ENCODE measurements at regions not wholly inside any gene's neighbourhood (a gene's known extent, or its start where the extent isn't known, plus 50 kb on each side); places are given as distances from the start of the nearest gene placed in this dataset.

DNA sequence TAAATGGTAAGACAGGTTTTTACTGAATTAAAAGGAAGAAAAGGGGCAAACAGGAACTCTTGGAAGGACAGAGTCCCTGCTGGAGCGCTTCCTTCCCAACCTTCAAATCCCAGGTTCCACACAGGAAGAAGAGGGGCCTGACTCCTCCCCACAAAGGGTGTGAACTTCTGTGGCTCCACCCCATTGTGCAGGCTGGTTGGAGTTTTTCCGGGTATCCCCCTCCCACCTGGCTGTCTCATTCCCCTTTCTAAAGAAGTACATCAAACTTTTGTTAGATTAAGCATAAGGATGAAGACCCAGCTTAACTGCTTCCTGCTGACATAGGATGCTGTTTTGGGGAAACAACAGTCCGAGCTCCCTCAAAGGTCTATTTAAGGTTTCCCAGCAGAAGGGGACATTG, 187.7 kb downstream of the FCRL5 start:
- no peak for TF ChIP-seq EZH2phosphoT487 (IDR thresholded peaks at IDR 0.05; ENCODE audit: unreplicated experiment)
- no peak for TF ChIP-seq JUNB (IDR thresholded peaks at IDR 0.05; ENCODE audit: unreplicated experiment)
- no peak for TF ChIP-seq POLR2AphosphoS5 (IDR thresholded peaks at IDR 0.05; ENCODE audit: low read depth)
- TF ChIP-seq CTCF (conservative IDR thresholded peaks at IDR 0.05; ENCODE audit: low read depth in 2 of 2): no peak
- TF ChIP-seq, protein P1, sequence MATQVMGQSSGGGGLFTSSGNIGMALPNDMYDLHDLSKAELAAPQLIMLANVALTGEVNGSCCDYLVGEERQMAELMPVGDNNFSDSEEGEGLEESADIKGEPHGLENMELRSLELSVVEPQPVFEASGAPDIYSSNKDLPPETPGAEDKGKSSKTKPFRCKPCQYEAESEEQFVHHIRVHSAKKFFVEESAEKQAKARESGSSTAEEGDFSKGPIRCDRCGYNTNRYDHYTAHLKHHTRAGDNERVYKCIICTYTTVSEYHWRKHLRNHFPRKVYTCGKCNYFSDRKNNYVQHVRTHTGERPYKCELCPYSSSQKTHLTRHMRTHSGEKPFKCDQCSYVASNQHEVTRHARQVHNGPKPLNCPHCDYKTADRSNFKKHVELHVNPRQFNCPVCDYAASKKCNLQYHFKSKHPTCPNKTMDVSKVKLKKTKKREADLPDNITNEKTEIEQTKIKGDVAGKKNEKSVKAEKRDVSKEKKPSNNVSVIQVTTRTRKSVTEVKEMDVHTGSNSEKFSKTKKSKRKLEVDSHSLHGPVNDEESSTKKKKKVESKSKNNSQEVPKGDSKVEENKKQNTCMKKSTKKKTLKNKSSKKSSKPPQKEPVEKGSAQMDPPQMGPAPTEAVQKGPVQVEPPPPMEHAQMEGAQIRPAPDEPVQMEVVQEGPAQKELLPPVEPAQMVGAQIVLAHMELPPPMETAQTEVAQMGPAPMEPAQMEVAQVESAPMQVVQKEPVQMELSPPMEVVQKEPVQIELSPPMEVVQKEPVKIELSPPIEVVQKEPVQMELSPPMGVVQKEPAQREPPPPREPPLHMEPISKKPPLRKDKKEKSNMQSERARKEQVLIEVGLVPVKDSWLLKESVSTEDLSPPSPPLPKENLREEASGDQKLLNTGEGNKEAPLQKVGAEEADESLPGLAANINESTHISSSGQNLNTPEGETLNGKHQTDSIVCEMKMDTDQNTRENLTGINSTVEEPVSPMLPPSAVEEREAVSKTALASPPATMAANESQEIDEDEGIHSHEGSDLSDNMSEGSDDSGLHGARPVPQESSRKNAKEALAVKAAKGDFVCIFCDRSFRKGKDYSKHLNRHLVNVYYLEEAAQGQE (IDR thresholded peaks at IDR 0.05; ENCODE audit: unreplicated experiment): no peak
- TF ChIP-seq EZH2 (IDR thresholded peaks at IDR 0.05; ENCODE audit: low read depth, unreplicated experiment): no peak
- TF ChIP-seq, protein P2, sequence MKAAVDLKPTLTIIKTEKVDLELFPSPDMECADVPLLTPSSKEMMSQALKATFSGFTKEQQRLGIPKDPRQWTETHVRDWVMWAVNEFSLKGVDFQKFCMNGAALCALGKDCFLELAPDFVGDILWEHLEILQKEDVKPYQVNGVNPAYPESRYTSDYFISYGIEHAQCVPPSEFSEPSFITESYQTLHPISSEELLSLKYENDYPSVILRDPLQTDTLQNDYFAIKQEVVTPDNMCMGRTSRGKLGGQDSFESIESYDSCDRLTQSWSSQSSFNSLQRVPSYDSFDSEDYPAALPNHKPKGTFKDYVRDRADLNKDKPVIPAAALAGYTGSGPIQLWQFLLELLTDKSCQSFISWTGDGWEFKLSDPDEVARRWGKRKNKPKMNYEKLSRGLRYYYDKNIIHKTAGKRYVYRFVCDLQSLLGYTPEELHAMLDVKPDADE (IDR thresholded peaks at IDR 0.05): no peak
- no peak for TF ChIP-seq ZNF331 (CRISPR knock-in tag; IDR thresholded peaks at IDR 0.05; ENCODE audit: low read depth)
- TF ChIP-seq, protein P3, sequence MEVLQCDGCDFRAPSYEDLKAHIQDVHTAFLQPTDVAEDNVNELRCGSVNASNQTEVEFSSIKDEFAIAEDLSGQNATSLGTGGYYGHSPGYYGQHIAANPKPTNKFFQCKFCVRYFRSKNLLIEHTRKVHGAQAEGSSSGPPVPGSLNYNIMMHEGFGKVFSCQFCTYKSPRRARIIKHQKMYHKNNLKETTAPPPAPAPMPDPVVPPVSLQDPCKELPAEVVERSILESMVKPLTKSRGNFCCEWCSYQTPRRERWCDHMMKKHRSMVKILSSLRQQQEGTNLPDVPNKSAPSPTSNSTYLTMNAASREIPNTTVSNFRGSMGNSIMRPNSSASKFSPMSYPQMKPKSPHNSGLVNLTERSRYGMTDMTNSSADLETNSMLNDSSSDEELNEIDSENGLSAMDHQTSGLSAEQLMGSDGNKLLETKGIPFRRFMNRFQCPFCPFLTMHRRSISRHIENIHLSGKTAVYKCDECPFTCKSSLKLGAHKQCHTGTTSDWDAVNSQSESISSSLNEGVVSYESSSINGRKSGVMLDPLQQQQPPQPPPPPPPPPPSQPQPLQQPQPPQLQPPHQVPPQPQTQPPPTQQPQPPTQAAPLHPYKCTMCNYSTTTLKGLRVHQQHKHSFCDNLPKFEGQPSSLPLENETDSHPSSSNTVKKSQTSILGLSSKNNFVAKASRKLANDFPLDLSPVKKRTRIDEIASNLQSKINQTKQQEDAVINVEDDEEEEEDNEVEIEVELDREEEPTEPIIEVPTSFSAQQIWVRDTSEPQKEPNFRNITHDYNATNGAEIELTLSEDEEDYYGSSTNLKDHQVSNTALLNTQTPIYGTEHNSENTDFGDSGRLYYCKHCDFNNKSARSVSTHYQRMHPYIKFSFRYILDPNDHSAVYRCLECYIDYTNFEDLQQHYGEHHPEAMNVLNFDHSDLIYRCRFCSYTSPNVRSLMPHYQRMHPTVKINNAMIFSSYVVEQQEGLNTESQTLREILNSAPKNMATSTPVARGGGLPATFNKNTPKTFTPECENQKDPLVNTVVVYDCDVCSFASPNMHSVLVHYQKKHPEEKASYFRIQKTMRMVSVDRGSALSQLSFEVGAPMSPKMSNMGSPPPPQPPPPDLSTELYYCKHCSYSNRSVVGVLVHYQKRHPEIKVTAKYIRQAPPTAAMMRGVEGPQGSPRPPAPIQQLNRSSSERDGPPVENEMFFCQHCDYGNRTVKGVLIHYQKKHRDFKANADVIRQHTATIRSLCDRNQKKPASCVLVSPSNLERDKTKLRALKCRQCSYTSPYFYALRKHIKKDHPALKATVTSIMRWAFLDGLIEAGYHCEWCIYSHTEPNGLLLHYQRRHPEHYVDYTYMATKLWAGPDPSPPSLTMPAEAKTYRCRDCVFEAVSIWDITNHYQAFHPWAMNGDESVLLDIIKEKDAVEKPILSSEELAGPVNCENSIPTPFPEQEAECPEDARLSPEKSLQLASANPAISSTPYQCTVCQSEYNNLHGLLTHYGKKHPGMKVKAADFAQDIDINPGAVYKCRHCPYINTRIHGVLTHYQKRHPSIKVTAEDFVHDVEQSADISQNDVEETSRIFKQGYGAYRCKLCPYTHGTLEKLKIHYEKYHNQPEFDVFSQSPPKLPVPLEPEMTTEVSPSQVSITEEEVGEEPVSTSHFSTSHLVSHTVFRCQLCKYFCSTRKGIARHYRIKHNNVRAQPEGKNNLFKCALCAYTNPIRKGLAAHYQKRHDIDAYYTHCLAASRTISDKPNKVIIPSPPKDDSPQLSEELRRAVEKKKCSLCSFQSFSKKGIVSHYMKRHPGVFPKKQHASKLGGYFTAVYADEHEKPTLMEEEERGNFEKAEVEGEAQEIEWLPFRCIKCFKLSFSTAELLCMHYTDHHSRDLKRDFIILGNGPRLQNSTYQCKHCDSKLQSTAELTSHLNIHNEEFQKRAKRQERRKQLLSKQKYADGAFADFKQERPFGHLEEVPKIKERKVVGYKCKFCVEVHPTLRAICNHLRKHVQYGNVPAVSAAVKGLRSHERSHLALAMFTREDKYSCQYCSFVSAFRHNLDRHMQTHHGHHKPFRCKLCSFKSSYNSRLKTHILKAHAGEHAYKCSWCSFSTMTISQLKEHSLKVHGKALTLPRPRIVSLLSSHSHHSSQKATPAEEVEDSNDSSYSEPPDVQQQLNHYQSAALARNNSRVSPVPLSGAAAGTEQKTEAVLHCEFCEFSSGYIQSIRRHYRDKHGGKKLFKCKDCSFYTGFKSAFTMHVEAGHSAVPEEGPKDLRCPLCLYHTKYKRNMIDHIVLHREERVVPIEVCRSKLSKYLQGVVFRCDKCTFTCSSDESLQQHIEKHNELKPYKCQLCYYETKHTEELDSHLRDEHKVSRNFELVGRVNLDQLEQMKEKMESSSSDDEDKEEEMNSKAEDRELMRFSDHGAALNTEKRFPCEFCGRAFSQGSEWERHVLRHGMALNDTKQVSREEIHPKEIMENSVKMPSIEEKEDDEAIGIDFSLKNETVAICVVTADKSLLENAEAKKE (CRISPR knock-in tag; IDR thresholded peaks at IDR 0.05): no peak
- no peak for TF ChIP-seq NANOG (IDR thresholded peaks at IDR 0.05; ENCODE audit: borderline replicate concordance)
